ENCODE measurements at regions not wholly inside any gene's neighbourhood (a gene's known extent, or its start where the extent isn't known, plus 50 kb on each side); places are given as distances from the start of the nearest gene placed in this dataset.

DNA sequence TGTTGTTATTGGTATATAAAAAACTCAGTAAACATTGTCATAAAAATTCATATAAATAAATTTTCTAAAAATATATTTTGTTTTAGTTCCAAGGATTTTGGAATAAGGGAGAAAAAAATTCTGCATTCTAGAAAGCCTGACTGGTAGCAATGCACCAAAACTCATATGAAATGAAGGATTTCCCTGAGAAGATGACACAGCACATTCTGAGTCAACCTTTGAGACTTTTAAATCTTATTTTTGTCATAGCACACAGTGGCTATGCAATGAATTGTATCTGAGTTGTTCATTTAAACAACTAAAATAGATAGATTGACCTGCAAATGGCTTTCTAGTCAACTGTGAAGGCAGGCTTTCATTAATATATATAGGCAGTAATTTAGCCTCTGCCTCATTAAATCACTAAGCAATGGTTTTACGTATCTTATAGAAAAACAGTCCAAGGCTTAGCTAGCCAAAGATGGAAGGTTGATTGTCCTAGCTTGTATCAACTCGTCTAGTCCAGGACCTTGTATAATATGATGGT is 239.1 kb upstream of the NEIL3 start:
- peaks cover 3% of the 10 kb centered on the region for H3K9me3 Mint-ChIP-seq
- no peaks in the 10 kb centered on the region for H3K27me3 Mint-ChIP-seq (ENCODE audit: low read depth, poor library complexity)
- TF ChIP-seq, protein P1, sequence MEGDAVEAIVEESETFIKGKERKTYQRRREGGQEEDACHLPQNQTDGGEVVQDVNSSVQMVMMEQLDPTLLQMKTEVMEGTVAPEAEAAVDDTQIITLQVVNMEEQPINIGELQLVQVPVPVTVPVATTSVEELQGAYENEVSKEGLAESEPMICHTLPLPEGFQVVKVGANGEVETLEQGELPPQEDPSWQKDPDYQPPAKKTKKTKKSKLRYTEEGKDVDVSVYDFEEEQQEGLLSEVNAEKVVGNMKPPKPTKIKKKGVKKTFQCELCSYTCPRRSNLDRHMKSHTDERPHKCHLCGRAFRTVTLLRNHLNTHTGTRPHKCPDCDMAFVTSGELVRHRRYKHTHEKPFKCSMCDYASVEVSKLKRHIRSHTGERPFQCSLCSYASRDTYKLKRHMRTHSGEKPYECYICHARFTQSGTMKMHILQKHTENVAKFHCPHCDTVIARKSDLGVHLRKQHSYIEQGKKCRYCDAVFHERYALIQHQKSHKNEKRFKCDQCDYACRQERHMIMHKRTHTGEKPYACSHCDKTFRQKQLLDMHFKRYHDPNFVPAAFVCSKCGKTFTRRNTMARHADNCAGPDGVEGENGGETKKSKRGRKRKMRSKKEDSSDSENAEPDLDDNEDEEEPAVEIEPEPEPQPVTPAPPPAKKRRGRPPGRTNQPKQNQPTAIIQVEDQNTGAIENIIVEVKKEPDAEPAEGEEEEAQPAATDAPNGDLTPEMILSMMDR (IDR thresholded peaks at IDR 0.05): no peak
- no peak overlapping the region for H3K4me3 Mint-ChIP-seq
- DNase-seq: no peak
- no peaks in the 10 kb centered on the region for H3K36me3 Mint-ChIP-seq (ENCODE audit: low read depth)
- H3K27ac Mint-ChIP-seq: no peak overlapping the region
- H3K4me1 Mint-ChIP-seq: no peaks in the 10 kb centered on the region

- no peaks in the 10 kb centered on the region for H3K4me1 Mint-ChIP-seq
- H3K27me3 Mint-ChIP-seq (ENCODE audit: low read depth, poor library complexity): no peaks in the 10 kb centered on the region
- TF ChIP-seq, protein P1 (IDR thresholded peaks at IDR 0.05): no peak
Measured at GRCh38 chr4:177077095-177077971, 232.3 kb upstream of the NEIL3 start.

DNA sequence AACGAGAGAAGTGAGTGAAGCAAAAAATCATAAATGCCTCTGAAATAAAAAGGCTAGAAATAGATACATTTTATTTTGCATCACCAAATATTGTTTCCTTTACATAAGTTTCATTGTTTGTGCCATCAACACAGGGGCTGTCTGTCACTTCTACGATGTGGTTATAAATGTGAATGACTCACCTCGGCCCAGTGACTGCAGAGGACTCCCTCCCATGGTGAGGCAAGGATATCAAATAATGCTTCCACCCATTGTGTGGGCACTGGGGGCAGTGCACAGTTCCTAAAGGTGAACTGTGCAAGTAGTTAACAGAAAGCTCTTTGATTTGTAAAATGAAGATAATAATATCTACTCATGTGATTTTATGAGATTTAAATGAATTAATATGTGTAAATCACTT is 230.3 kb upstream of the NEIL3 start:
- Mint-ChIP-seq H3K4me3 (no peak overlapping the region), H3K27ac (no peak overlapping the region), H3K36me3 (ENCODE audit: low read depth) (no peaks in the 10 kb centered on the region), H3K4me1 (no peaks in the 10 kb centered on the region), H3K27me3 (ENCODE audit: low read depth, poor library complexity) (peaks cover 3% of the 10 kb centered on the region), H3K9me3 (no peaks in the 10 kb centered on the region)
- TF ChIP-seq, protein P1 (IDR thresholded peaks at IDR 0.05): no peak
- no peak for DNase-seq

More at GRCh38 chr4:177077095-177077971, 232.3 kb upstream of the NEIL3 start:
- Mint-ChIP-seq H3K27ac (no peak overlapping the region), H3K36me3 (ENCODE audit: low read depth) (no peaks in the 10 kb centered on the region), H3K4me3 (no peak overlapping the region), H3K9me3 (no peaks in the 10 kb centered on the region)
- DNase-seq: no peak

- H3K9me3 Mint-ChIP-seq: no peaks in the 10 kb centered on the region
- H3K4me3 Mint-ChIP-seq: no peak overlapping the region
- no peaks in the 10 kb centered on the region for H3K36me3 Mint-ChIP-seq (ENCODE audit: low read depth)
- no peaks in the 10 kb centered on the region for H3K4me1 Mint-ChIP-seq
- TF ChIP-seq, protein P1 (IDR thresholded peaks at IDR 0.05): no peak
- no peak overlapping the region for H3K27ac Mint-ChIP-seq
- DNase-seq: no peak
- peaks cover 3% of the 10 kb centered on the region for H3K27me3 Mint-ChIP-seq (ENCODE audit: low read depth, poor library complexity)
Measured at GRCh38 chr4:177080388-177080787, 229.3 kb upstream of the NEIL3 start.

- DNase-seq: no peak
- H3K36me3 Mint-ChIP-seq (ENCODE audit: low read depth): no peaks in the 10 kb centered on the region
- H3K27ac Mint-ChIP-seq: no peak overlapping the region
- TF ChIP-seq, protein P1 (IDR thresholded peaks at IDR 0.05): no peak
- H3K9me3 Mint-ChIP-seq: no peaks in the 10 kb centered on the region
- peaks cover 3% of the 10 kb centered on the region for H3K27me3 Mint-ChIP-seq (ENCODE audit: low read depth, poor library complexity)
- no peaks in the 10 kb centered on the region for H3K4me1 Mint-ChIP-seq
- no peak overlapping the region for H3K4me3 Mint-ChIP-seq
Measured at GRCh38 chr4:177087060-177087459, 222.6 kb upstream of the NEIL3 start.

Data from nephron progenitor cell (in vitro differentiated cells).